NCI-H774 (cell line): ENCODE measurements at regions not wholly inside any gene's neighbourhood (a gene's known extent, or its start where the extent isn't known, plus 50 kb on each side); places are given as distances from the start of the nearest gene placed in this dataset.

Experiments used
- DNase-seq: peaks from one replicate; lab custom pipeline; 2025; lab: John Stamatoyannopoulos, UW

DNA sequence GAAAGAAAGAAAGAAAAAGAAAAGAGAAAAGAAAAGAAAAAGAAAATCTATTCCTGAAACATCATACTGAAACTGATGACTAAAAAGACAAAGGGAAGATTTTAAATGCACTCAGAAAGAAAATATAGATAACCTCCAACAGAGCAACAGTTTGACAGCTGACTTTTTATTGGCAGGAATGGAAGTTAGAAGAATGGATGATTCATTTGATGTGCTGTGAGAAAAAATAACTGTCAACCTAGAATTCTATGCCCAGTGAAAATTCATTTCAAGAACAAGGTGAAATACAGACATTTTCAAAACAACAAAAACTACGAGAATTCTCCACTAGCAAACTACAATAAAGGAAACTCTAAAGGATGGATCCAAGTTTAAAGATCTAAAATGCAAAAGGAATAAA is 50.5 kb upstream of the HSPA12A start:
- no peak for DNase-seq

DNA sequence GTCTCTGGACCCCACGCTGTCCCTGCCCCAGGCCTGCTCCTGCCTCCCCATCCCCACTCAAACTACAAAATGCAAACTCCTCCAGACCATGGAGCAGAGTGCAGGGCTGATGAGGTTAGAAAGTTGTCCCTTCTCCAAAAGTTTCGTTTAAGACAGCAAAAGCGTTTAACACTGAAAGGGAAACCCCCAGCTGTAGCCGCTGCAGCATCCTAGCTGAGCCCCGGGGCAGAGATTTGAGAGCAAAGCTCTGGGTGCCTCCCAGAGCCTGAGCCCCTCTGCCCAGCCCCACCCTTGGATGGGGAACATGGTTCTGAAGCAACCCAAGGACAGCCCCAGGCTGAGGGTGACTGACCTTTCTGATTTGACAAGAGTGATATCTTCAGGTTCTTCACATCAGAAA is 52.8 kb upstream of the ENO4 start:
- no peak for DNase-seq

- DNase-seq = peak; percentile 42
These were observed 52.3 kb upstream of the ENO4 start for GRCh38 chr10:116796910-116797513.

DNA sequence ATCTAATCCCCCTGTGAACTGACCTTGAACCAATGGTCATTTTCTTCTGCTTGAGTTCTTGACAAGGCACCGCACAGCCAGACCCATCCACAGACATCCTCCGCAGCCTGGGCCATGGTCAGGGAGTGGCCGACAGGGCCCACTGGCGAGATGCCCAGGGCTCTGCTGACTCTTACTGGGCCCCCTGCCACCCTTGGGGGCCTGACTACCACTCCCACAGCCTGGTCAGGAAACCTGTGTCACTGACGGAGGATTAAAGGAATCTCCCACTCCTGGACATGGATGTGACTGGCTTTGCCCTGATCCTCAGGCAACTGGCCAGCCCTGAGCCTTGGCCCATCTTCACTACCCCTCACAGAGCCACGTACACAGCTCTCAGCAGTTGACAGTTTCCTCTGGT is 50.4 kb upstream of the ENO4 start:
- DNase-seq = no peak
